ENCODE measurements at regions not wholly inside any gene's neighbourhood (a gene's known extent, or its start where the extent isn't known, plus 50 kb on each side); places are given as distances from the start of the nearest gene placed in this dataset.

GRCh38 chr13:90105276-90105675, 1242.2 kb upstream of the MIR17HG start:
- no peaks in the 10 kb centered on the region for H3K27me3 ChIP-seq (ENCODE audit: insufficient read depth, low read length)
- H3K4me1 ChIP-seq (ENCODE audit: insufficient read depth, low read length): no peaks in the 10 kb centered on the region
- H3K9me3 ChIP-seq (ENCODE audit: low read depth, low read length): no peaks in the 10 kb centered on the region
- H3K4me3 ChIP-seq (ENCODE audit: low read length): no peak overlapping the region

- Histone ChIP-seq H3K4me3 (ENCODE audit: low read length) (no peak overlapping the region), H3K27me3 (ENCODE audit: insufficient read depth, low read length) (no peaks in the 10 kb centered on the region), H3K4me1 (ENCODE audit: insufficient read depth, low read length) (no peaks in the 10 kb centered on the region), H3K9me3 (ENCODE audit: low read depth, low read length) (no peaks in the 10 kb centered on the region)
Observed at GRCh38 chr13:90105849-90106496, 1241.5 kb upstream of the MIR17HG start.

GRCh38 chr13:90107661-90108060, 1239.8 kb upstream of the MIR17HG start:
- H3K4me3 ChIP-seq (ENCODE audit: low read length): no peak overlapping the region
- H3K4me1 ChIP-seq (ENCODE audit: insufficient read depth, low read length): no peaks in the 10 kb centered on the region
- no peaks in the 10 kb centered on the region for H3K9me3 ChIP-seq (ENCODE audit: low read depth, low read length)
- H3K27me3 ChIP-seq (ENCODE audit: insufficient read depth, low read length): no peaks in the 10 kb centered on the region

- Histone ChIP-seq H3K4me3 (ENCODE audit: low read length) (no peak overlapping the region), H3K4me1 (ENCODE audit: insufficient read depth, low read length) (no peaks in the 10 kb centered on the region), H3K27me3 (ENCODE audit: insufficient read depth, low read length) (no peaks in the 10 kb centered on the region), H3K9me3 (ENCODE audit: low read depth, low read length) (no peaks in the 10 kb centered on the region)
Observed at GRCh38 chr13:90108547-90108946, 1238.9 kb upstream of the MIR17HG start.

- Histone ChIP-seq H3K27me3 (ENCODE audit: insufficient read depth, low read length) (no peaks in the 10 kb centered on the region), H3K9me3 (ENCODE audit: low read depth, low read length) (no peaks in the 10 kb centered on the region), H3K4me3 (ENCODE audit: low read length) (no peak overlapping the region), H3K4me1 (ENCODE audit: insufficient read depth, low read length) (no peaks in the 10 kb centered on the region)
Observed at GRCh38 chr13:90116121-90116520, 1231.4 kb upstream of the MIR17HG start.

GRCh38 chr13:90118467-90119071, 1228.9 kb upstream of the MIR17HG start:
- Histone ChIP-seq H3K27me3 (ENCODE audit: insufficient read depth, low read length) (no peaks in the 10 kb centered on the region), H3K4me1 (ENCODE audit: insufficient read depth, low read length) (no peaks in the 10 kb centered on the region), H3K4me3 (ENCODE audit: low read length) (no peak overlapping the region), H3K9me3 (ENCODE audit: low read depth, low read length) (no peaks in the 10 kb centered on the region)

- Histone ChIP-seq H3K9me3 (ENCODE audit: low read depth, low read length) (no peaks in the 10 kb centered on the region), H3K27me3 (ENCODE audit: insufficient read depth, low read length) (no peaks in the 10 kb centered on the region), H3K4me3 (ENCODE audit: low read length) (no peak overlapping the region), H3K4me1 (ENCODE audit: insufficient read depth, low read length) (no peaks in the 10 kb centered on the region)
Observed at GRCh38 chr13:90120026-90120425, 1227.5 kb upstream of the MIR17HG start.

GRCh38 chr13:90121784-90122183, 1225.7 kb upstream of the MIR17HG start:
- Histone ChIP-seq H3K9me3 (ENCODE audit: low read depth, low read length) (no peaks in the 10 kb centered on the region), H3K4me1 (ENCODE audit: insufficient read depth, low read length) (no peaks in the 10 kb centered on the region)

GRCh38 chr13:90122531-90122930, 1225.0 kb upstream of the MIR17HG start:
- H3K4me1 ChIP-seq (ENCODE audit: insufficient read depth, low read length): no peaks in the 10 kb centered on the region
- H3K9me3 ChIP-seq (ENCODE audit: low read depth, low read length): no peaks in the 10 kb centered on the region
- H3K4me3 ChIP-seq (ENCODE audit: low read length): no peak overlapping the region
- no peaks in the 10 kb centered on the region for H3K27me3 ChIP-seq (ENCODE audit: insufficient read depth, low read length)

More at GRCh38 chr13:90121784-90122183, 1225.7 kb upstream of the MIR17HG start:
- no peak overlapping the region for H3K4me3 ChIP-seq (ENCODE audit: low read length)
- H3K27me3 ChIP-seq (ENCODE audit: insufficient read depth, low read length): no peaks in the 10 kb centered on the region

- H3K27me3 ChIP-seq (ENCODE audit: insufficient read depth, low read length): no peaks in the 10 kb centered on the region
Observed at GRCh38 chr13:90135558-90135957, 1211.9 kb upstream of the MIR17HG start.

GRCh38 chr13:90142251-90142650, 1205.2 kb upstream of the MIR17HG start:
- Histone ChIP-seq H3K27me3 (ENCODE audit: insufficient read depth, low read length) (no peaks in the 10 kb centered on the region), H3K9me3 (ENCODE audit: low read depth, low read length) (no peaks in the 10 kb centered on the region), H3K4me3 (ENCODE audit: low read length) (no peak overlapping the region), H3K4me1 (ENCODE audit: insufficient read depth, low read length) (no peaks in the 10 kb centered on the region)

More at GRCh38 chr13:90135558-90135957, 1211.9 kb upstream of the MIR17HG start:
- no peaks in the 10 kb centered on the region for H3K4me1 ChIP-seq (ENCODE audit: insufficient read depth, low read length)
- no peak overlapping the region for H3K4me3 ChIP-seq (ENCODE audit: low read length)
- H3K9me3 ChIP-seq (ENCODE audit: low read depth, low read length): no peaks in the 10 kb centered on the region

GRCh38 chr13:90154311-90154960, 1193.1 kb upstream of the MIR17HG start:
- no peaks in the 10 kb centered on the region for H3K4me1 ChIP-seq (ENCODE audit: insufficient read depth, low read length)

GRCh38 chr13:90156390-90156789, 1191.1 kb upstream of the MIR17HG start:
- Histone ChIP-seq H3K4me1 (ENCODE audit: insufficient read depth, low read length) (no peaks in the 10 kb centered on the region), H3K27me3 (ENCODE audit: insufficient read depth, low read length) (no peaks in the 10 kb centered on the region), H3K4me3 (ENCODE audit: low read length) (no peak overlapping the region), H3K9me3 (ENCODE audit: low read depth, low read length) (no peaks in the 10 kb centered on the region)

More at GRCh38 chr13:90154311-90154960, 1193.1 kb upstream of the MIR17HG start:
- no peak overlapping the region for H3K4me3 ChIP-seq (ENCODE audit: low read length)
- no peaks in the 10 kb centered on the region for H3K27me3 ChIP-seq (ENCODE audit: insufficient read depth, low read length)
- H3K9me3 ChIP-seq (ENCODE audit: low read depth, low read length): no peaks in the 10 kb centered on the region

GRCh38 chr13:90168953-90169352, 1178.5 kb upstream of the MIR17HG start:
- peaks cover 7% of the 10 kb centered on the region for H3K9me3 ChIP-seq (ENCODE audit: low read depth, low read length)
- H3K4me3 ChIP-seq (ENCODE audit: low read length): no peak overlapping the region
- no peaks in the 10 kb centered on the region for H3K4me1 ChIP-seq (ENCODE audit: insufficient read depth, low read length)
- H3K27me3 ChIP-seq (ENCODE audit: insufficient read depth, low read length): no peaks in the 10 kb centered on the region

- peaks cover 7% of the 10 kb centered on the region for H3K9me3 ChIP-seq (ENCODE audit: low read depth, low read length)
- H3K4me1 ChIP-seq (ENCODE audit: insufficient read depth, low read length): no peaks in the 10 kb centered on the region
- H3K4me3 ChIP-seq (ENCODE audit: low read length): no peak overlapping the region
- H3K27me3 ChIP-seq (ENCODE audit: insufficient read depth, low read length): no peaks in the 10 kb centered on the region
Observed at GRCh38 chr13:90170208-90170607, 1177.3 kb upstream of the MIR17HG start.

Measured in mononuclear cell (primary cell).